ENCODE measurements at regions not wholly inside any gene's neighbourhood (a gene's known extent, or its start where the extent isn't known, plus 50 kb on each side); places are given as distances from the start of the nearest gene placed in this dataset.

DNA sequence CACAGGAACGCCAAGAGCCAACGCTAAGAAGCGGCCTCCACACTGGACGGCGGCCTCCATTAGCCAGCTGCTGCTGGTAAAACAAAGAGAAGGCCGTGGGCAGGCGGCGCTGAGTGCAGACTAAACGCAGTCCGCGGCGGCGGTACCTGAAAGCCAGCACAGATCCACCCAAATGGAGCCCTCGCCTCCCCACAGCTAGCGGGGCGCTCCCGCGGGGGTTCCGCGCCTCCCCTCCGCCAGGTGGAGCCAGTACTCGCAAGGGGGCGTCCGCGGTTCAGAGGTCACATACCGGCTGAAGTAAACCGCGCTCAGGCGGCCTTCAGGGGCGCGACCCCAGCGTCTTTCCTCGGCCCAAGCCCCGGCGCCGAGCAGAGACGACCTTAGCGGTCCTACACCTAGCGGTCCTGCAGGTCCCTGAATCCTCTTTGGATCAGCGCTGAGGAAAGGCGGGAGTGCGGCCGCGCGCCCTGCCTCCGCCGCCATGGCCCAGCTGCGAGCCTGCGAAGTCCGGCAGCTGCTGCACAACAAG, 293.1 kb upstream of the ERBB4 start:
- TF ChIP-seq, protein P1, sequence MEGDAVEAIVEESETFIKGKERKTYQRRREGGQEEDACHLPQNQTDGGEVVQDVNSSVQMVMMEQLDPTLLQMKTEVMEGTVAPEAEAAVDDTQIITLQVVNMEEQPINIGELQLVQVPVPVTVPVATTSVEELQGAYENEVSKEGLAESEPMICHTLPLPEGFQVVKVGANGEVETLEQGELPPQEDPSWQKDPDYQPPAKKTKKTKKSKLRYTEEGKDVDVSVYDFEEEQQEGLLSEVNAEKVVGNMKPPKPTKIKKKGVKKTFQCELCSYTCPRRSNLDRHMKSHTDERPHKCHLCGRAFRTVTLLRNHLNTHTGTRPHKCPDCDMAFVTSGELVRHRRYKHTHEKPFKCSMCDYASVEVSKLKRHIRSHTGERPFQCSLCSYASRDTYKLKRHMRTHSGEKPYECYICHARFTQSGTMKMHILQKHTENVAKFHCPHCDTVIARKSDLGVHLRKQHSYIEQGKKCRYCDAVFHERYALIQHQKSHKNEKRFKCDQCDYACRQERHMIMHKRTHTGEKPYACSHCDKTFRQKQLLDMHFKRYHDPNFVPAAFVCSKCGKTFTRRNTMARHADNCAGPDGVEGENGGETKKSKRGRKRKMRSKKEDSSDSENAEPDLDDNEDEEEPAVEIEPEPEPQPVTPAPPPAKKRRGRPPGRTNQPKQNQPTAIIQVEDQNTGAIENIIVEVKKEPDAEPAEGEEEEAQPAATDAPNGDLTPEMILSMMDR (IDR thresholded peaks at IDR 0.05) = peak in 1 of 3 experiments; percentile 12
- TF ChIP-seq POLR2A (IDR thresholded peaks at IDR 0.05) = no peak
